ENCODE measurements at regions not wholly inside any gene's neighbourhood (a gene's known extent, or its start where the extent isn't known, plus 50 kb on each side); places are given as distances from the start of the nearest gene placed in this dataset.

GRCh38 chr4:187562345-187562744 lies 433.2 kb upstream of the ZFP42 start:
- CTCF ChIA-PET: no interaction called here
- Histone ChIP-seq H3K27me3 (replicated peaks in 1 of 4; ENCODE audit: control extremely low read depth in 1 of 4, control insufficient read depth in 3 of 4, insufficient read depth in 4 of 4, low read length in 3 of 4) (no peaks in the 10 kb centered on the region), H3K79me2 (ENCODE audit: control insufficient read depth, insufficient read depth, low read length) (no peaks in the 10 kb centered on the region), H3K27ac (ENCODE audit: low read length in 2 of 2) (no peak overlapping the region), H3K4me1 (ENCODE audit: control insufficient read depth in 2 of 2, insufficient read depth in 2 of 2, low read length in 2 of 2) (no peaks in the 10 kb centered on the region), H2AFZ (ENCODE audit: insufficient read depth, low read depth, low read length, poor library complexity, severe bottlenecking) (no peak overlapping the region), H3K36me3 (replicated peaks in 1 of 2; ENCODE audit: control extremely low read depth in 1 of 2, control insufficient read depth in 1 of 2, extremely low read depth in 1 of 2, insufficient read depth in 2 of 2, low read length in 1 of 2) (no peaks in the 10 kb centered on the region), H4K20me1 (ENCODE audit: control insufficient read depth, insufficient read depth, low read length, poor library complexity, severe bottlenecking) (no peaks in the 10 kb centered on the region), H3K9ac (ENCODE audit: low read length) (no peak overlapping the region), H3K4me3 (ENCODE audit: control extremely low read depth in 1 of 5, extremely low read depth in 1 of 5, insufficient read depth in 1 of 5, low read depth in 2 of 5, low read length in 4 of 5) (no peak overlapping the region), H3K9me3 (ENCODE audit: control extremely low read depth in 1 of 3, control insufficient read depth in 2 of 3, insufficient read depth in 1 of 3, low read length in 2 of 3) (peaks cover 0 to 9% (median 0%) of the 10 kb centered on the region in 3 donors), H3K4me2 (replicated peaks; ENCODE audit: low read depth, low read length, poor library complexity, severe bottlenecking) (no peak overlapping the region)
- 74% methylated on average over 3 of the region's 7 CpGs for WGBS (ENCODE audit: insufficient coverage)
- TF ChIP-seq CTCF (IDR thresholded peaks at IDR 0.05) (no peak), EZH2 (IDR thresholded peaks at IDR 0.05; ENCODE audit: borderline replicate concordance, insufficient read depth, low read depth, low read length, poor library complexity, severe bottlenecking) (no peak)
- ATAC-seq (ENCODE audit: low read depth) (no peak), DNase-seq (no peak)
- intact Hi-C loops (cut with micrococcal nuclease): no loop called here
- Mint-ChIP-seq H3K27ac (no peak overlapping the region), H3K4me3 (no peak overlapping the region), H3K27me3 (no peaks in the 10 kb centered on the region), H3K4me1 (no peaks in the 10 kb centered on the region), H3K9me3 (ENCODE audit: insufficient read depth) (peaks cover 2% of the 10 kb centered on the region)
- POLR2A ChIA-PET: no interaction called here

DNA sequence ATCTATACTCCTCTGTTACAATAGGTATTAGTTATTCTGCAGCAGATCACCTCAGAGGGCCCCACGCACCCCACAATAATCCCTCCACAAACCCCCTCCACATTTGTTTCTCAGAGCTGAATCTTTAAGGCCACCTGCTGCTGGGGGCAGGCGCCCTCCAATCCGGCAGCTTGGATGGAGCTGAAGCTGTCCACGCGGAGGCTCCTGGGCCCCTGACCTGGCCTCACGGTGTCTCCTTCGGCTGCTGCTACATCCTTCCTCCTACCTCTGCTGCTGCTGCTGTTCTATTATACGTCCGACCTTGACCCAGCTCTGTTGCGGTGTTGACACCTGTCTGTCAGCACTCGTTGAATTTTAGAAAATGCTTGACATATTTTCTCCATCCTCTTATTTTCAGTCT lies 430.2 kb upstream of the ZFP42 start:
- H3K36me3 ChIP-seq (replicated peaks in 1 of 2; ENCODE audit: control extremely low read depth in 1 of 2, control insufficient read depth in 1 of 2, extremely low read depth in 1 of 2, insufficient read depth in 2 of 2, low read length in 1 of 2): no peaks in the 10 kb centered on the region
- POLR2A ChIA-PET: no interaction called here
- H3K27ac Mint-ChIP-seq: no peak overlapping the region
- peaks cover 0 to 9% (median 0%) of the 10 kb centered on the region in 3 donors for H3K9me3 ChIP-seq (ENCODE audit: control extremely low read depth in 1 of 3, control insufficient read depth in 2 of 3, insufficient read depth in 1 of 3, low read length in 2 of 3)
- H3K4me1 Mint-ChIP-seq: no peaks in the 10 kb centered on the region
- ATAC-seq (ENCODE audit: low read depth) (no peak), DNase-seq (no peak)
- H2AFZ ChIP-seq (ENCODE audit: insufficient read depth, low read depth, low read length, poor library complexity, severe bottlenecking): no peak overlapping the region
- no peaks in the 10 kb centered on the region for H3K27me3 Mint-ChIP-seq
- no peak overlapping the region for H3K27ac ChIP-seq (ENCODE audit: low read length in 2 of 2)
- no peak overlapping the region for H3K9ac ChIP-seq (ENCODE audit: low read length)
- no peak overlapping the region for H3K4me3 ChIP-seq (ENCODE audit: control extremely low read depth in 1 of 5, extremely low read depth in 1 of 5, insufficient read depth in 1 of 5, low read depth in 2 of 5, low read length in 4 of 5)
- H3K27me3 ChIP-seq (replicated peaks in 1 of 4; ENCODE audit: control extremely low read depth in 1 of 4, control insufficient read depth in 3 of 4, insufficient read depth in 4 of 4, low read length in 3 of 4): no peaks in the 10 kb centered on the region
- CTCF ChIA-PET: no interaction called here
- H3K4me2 ChIP-seq (replicated peaks; ENCODE audit: low read depth, low read length, poor library complexity, severe bottlenecking): no peak overlapping the region
- 92% methylated on average over 11 of the region's 11 CpGs for WGBS (ENCODE audit: insufficient coverage)
- no peaks in the 10 kb centered on the region for H3K4me1 ChIP-seq (ENCODE audit: control insufficient read depth in 2 of 2, insufficient read depth in 2 of 2, low read length in 2 of 2)
- no peaks in the 10 kb centered on the region for H4K20me1 ChIP-seq (ENCODE audit: control insufficient read depth, insufficient read depth, low read length, poor library complexity, severe bottlenecking)
- H3K79me2 ChIP-seq (ENCODE audit: control insufficient read depth, insufficient read depth, low read length): no peaks in the 10 kb centered on the region
- intact Hi-C loops (cut with micrococcal nuclease): no loop called here
- TF ChIP-seq EZH2 (IDR thresholded peaks at IDR 0.05; ENCODE audit: borderline replicate concordance, insufficient read depth, low read depth, low read length, poor library complexity, severe bottlenecking) (no peak), CTCF (IDR thresholded peaks at IDR 0.05) (no peak)
- H3K4me3 Mint-ChIP-seq: no peak overlapping the region
- peaks cover 3% of the 10 kb centered on the region for H3K9me3 Mint-ChIP-seq (ENCODE audit: insufficient read depth)

Measured in B cell (primary cell).